ENCODE measurements at regions not wholly inside any gene's neighbourhood (a gene's known extent, or its start where the extent isn't known, plus 50 kb on each side); places are given as distances from the start of the nearest gene placed in this dataset.

DNA sequence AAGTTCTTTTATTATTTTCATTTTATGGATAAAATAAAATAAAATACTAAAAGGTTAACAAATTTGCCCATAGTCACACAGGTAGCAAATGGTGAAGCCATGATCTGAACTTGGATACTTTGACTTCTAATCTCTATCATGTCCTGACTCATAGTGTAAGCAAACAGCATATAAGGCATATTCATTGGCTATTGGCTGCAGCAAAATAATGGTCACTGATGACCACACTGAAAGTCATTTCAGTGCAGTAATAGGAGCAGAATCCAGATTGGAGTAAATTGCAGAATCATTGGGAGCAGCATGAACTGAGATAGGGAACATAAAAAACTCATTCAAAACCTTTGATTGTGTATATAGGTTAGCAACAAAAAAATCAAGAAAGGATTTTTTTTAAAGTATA, 262.9 kb downstream of the PLA2G4A start:
- Histone ChIP-seq H3K9me3 (no peaks in the 10 kb centered on the region), H3K4me3 (replicated peaks in 1 of 3) (no peak overlapping the region), H3K36me3 (no peaks in the 10 kb centered on the region), H3K4me1 (no peaks in the 10 kb centered on the region), H3K27me3 (no peaks in the 10 kb centered on the region), H3K27ac (no peak overlapping the region)
- DNase-seq: no peak
- TF ChIP-seq, protein P1, sequence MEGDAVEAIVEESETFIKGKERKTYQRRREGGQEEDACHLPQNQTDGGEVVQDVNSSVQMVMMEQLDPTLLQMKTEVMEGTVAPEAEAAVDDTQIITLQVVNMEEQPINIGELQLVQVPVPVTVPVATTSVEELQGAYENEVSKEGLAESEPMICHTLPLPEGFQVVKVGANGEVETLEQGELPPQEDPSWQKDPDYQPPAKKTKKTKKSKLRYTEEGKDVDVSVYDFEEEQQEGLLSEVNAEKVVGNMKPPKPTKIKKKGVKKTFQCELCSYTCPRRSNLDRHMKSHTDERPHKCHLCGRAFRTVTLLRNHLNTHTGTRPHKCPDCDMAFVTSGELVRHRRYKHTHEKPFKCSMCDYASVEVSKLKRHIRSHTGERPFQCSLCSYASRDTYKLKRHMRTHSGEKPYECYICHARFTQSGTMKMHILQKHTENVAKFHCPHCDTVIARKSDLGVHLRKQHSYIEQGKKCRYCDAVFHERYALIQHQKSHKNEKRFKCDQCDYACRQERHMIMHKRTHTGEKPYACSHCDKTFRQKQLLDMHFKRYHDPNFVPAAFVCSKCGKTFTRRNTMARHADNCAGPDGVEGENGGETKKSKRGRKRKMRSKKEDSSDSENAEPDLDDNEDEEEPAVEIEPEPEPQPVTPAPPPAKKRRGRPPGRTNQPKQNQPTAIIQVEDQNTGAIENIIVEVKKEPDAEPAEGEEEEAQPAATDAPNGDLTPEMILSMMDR (IDR thresholded peaks at IDR 0.05): no peak
- no peak for TF ChIP-seq POLR2A (IDR thresholded peaks at IDR 0.05)
- intact Hi-C loops (cut with DNase I): no loop called here

DNA sequence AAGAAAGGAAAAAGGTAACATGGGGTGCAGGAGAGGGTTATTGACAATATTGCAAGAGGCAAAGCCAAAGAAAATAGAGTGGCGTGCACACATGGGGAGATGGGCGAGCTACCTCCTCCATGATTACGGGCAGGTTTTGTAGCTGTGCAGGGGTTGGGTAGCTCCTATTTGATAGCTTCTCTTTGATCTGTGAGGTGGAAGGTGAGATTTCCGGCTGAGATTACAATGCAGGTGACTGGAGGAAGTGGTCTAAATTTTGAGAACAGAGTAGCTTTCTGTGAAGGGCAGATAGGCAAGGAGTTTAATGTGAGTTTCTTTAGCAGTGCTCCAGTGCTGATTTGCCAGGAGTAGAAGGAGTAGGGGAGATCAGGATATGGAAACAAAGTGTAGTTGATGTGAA, 263.4 kb downstream of the PLA2G4A start:
- DNase-seq: no peak
- no peaks in the 10 kb centered on the region for H3K27me3 ChIP-seq
- no peaks in the 10 kb centered on the region for H3K9me3 ChIP-seq
- no peak overlapping the region for H3K4me3 ChIP-seq (replicated peaks in 1 of 3)
- no peaks in the 10 kb centered on the region for H3K4me1 ChIP-seq
- TF ChIP-seq, protein P1 (IDR thresholded peaks at IDR 0.05): no peak
- no peak for TF ChIP-seq POLR2A (IDR thresholded peaks at IDR 0.05)
- no peak overlapping the region for H3K27ac ChIP-seq
- intact Hi-C loops (cut with DNase I): no loop called here
- H3K36me3 ChIP-seq: no peaks in the 10 kb centered on the region
- 92 to 94% methylated on average over 4 of the region's 4 CpGs for WGBS, 2 donors

DNA sequence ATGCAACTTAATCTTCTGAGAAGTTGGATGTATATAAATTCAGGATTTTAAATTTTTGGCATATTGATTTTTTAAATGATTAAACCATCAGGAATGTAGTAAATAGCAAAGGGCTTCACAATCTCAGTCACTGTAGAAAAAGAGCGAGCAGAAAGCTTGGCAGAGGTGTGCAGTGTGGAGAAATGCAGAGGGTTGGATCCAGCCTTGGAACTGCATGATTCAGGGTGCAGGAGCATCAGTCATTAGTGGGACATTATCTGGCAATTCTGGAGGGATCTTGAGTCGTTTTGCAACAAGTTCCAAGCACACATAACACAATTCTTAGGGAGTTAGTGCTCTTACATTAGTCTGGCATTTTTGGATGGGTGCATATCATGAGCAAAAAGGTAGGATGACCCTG, 267.9 kb downstream of the PLA2G4A start:
- intact Hi-C loops (cut with DNase I): no loop called here
- no peak for DNase-seq
- no peak for TF ChIP-seq POLR2A (IDR thresholded peaks at IDR 0.05)
- TF ChIP-seq, protein P1 (IDR thresholded peaks at IDR 0.05): no peak
- Histone ChIP-seq H3K4me1 (no peaks in the 10 kb centered on the region), H3K36me3 (no peaks in the 10 kb centered on the region), H3K9me3 (no peaks in the 10 kb centered on the region), H3K4me3 (replicated peaks in 1 of 3) (no peak overlapping the region), H3K27me3 (no peaks in the 10 kb centered on the region), H3K27ac (no peak overlapping the region)
- WGBS, 2 donors: 52 to 67% methylated on average over 2 of the region's 2 CpGs

DNA sequence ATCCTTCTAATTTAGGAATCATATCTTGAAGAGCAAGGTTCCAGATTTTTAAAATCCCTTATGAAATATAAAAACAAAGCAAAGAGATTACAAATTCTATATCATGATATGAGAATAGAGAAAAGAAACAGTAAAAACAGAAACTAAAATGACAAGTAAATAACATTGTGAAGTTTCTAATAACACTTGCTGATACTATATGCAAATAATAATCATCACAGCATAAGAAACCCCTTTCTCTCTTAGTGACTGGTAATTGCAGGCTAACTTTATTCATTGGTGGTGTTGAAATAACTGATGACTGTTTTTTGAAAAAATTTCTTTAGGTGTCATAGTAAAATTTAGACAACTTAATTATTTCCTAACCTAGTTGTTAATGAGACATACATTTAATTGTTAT, 281.6 kb downstream of the PLA2G4A start:
- intact Hi-C loops (cut with DNase I): no loop called here
- H3K27me3 ChIP-seq: no peaks in the 10 kb centered on the region
- no peak overlapping the region for H3K4me3 ChIP-seq (replicated peaks in 1 of 3)
- H3K4me1 ChIP-seq: no peaks in the 10 kb centered on the region
- DNase-seq: no peak
- H3K27ac ChIP-seq: no peak overlapping the region
- no peaks in the 10 kb centered on the region for H3K36me3 ChIP-seq
- TF ChIP-seq, protein P1 (IDR thresholded peaks at IDR 0.05): no peak
- no peak for TF ChIP-seq POLR2A (IDR thresholded peaks at IDR 0.05)
- H3K9me3 ChIP-seq: no peaks in the 10 kb centered on the region

GRCh38 chr1:187114792-187115191, 286.0 kb downstream of the PLA2G4A start:
- H3K9me3 ChIP-seq: no peaks in the 10 kb centered on the region

More at GRCh38 chr1:187114792-187115191, 286.0 kb downstream of the PLA2G4A start:
- no peak for DNase-seq
- no peaks in the 10 kb centered on the region for H3K4me1 ChIP-seq
- no peaks in the 10 kb centered on the region for H3K36me3 ChIP-seq
- H3K27ac ChIP-seq: no peak overlapping the region
- no peak for TF ChIP-seq POLR2A (IDR thresholded peaks at IDR 0.05)
- TF ChIP-seq, protein P1 (IDR thresholded peaks at IDR 0.05): no peak
- no peaks in the 10 kb centered on the region for H3K27me3 ChIP-seq
- intact Hi-C loops (cut with DNase I): no loop called here
- no peak overlapping the region for H3K4me3 ChIP-seq (replicated peaks in 1 of 3)
